ENCODE measurements at regions not wholly inside any gene's neighbourhood (a gene's known extent, or its start where the extent isn't known, plus 50 kb on each side); places are given as distances from the start of the nearest gene placed in this dataset.

DNA sequence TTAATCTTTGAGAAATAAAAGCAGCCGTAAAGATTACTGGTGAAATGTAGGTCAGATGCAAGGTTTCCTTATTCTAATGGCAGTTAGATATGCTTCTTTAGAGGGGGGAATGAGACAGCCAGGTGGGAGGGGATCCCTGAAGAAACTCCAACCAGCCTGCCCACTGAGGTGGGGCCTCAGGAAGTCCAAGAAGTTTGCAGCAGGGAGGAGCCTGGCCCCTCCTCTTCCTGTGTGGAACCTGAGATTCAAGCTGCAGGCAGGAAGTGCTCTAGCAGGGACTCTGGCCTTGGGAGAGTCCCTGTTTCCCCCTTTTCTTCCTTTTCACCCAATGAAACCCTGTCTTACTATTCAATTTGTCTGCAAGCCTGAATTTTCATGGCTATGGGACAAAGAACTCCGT lies 101.4 kb upstream of the SLITRK2 start:
- 73% methylated on average over 2 of the region's 2 CpGs for WGBS (ENCODE audit: low lambda C conversion rate)
- FAIRE-seq (no peak), DNase-seq (ENCODE audit: low spot score) (no peak), ATAC-seq (no peak)
- Histone ChIP-seq H3K4me1 (ENCODE audit: insufficient read depth, low read length) (no peaks in the 10 kb centered on the region), H3K9ac (ENCODE audit: insufficient read depth, low read depth, low read length) (no peak overlapping the region), H3K27me3 (ENCODE audit: control insufficient read depth in 1 of 2, insufficient read depth in 2 of 2, low read length in 2 of 2) (no peaks in the 10 kb centered on the region), H3K4me2 (ENCODE audit: low read depth, low read length) (no peak overlapping the region), H3K4me3 (replicated peaks in 1 of 3; ENCODE audit: insufficient read depth in 1 of 3, low read depth in 2 of 3, low read length in 3 of 3) (no peak overlapping the region), H4K20me1 (ENCODE audit: insufficient read depth, low read length) (no peaks in the 10 kb centered on the region), H2AFZ (ENCODE audit: low read length) (no peak overlapping the region), H3K79me2 (ENCODE audit: insufficient read depth, low read length) (no peaks in the 10 kb centered on the region), H3K27ac (ENCODE audit: extremely low read length, insufficient read depth, low read length) (no peak overlapping the region), H3K36me3 (replicated peaks in 1 of 2; ENCODE audit: control insufficient read depth in 1 of 2, insufficient read depth in 2 of 2, low read length in 2 of 2) (no peaks in the 10 kb centered on the region), H3K9me3 (ENCODE audit: low read length) (peaks cover 25% of the 10 kb centered on the region)
- in situ Hi-C loops (cut with HindIII; ENCODE audit: extremely low pct_ligation_motif_present, low pct_unique_long_range_greater_than_20kb) = no loop called here
- ChIA-PET CTCF (ENCODE audit: low intra/inter-chr PET ratio, low total read pairs) (no interaction called here), POLR2A (no interaction called here)
- intact Hi-C loops (cut with micrococcal nuclease; ENCODE audit: unreplicated experiment) = no loop called here
- no TSS peak for BruUV-seq (replicated peaks)
- TF ChIP-seq ZNF83 (CRISPR knock-in tag; IDR thresholded peaks at IDR 0.05; ENCODE audit: borderline replicate concordance) (no peak), SIN3A (IDR thresholded peaks at IDR 0.05; ENCODE audit: borderline replicate concordance, low read depth, low read length) (no peak), GABPA (IDR thresholded peaks at IDR 0.05; ENCODE audit: low read depth, low read length) (no peak), GABPA (CRISPR knock-in tag; IDR thresholded peaks at IDR 0.05; ENCODE audit: low read depth) (no peak), ZBTB7B (CRISPR knock-in tag; IDR thresholded peaks at IDR 0.05) (no peak), WIZ (CRISPR knock-in tag; IDR thresholded peaks at IDR 0.05) (no peak)
- TF ChIP-seq, protein P1, sequence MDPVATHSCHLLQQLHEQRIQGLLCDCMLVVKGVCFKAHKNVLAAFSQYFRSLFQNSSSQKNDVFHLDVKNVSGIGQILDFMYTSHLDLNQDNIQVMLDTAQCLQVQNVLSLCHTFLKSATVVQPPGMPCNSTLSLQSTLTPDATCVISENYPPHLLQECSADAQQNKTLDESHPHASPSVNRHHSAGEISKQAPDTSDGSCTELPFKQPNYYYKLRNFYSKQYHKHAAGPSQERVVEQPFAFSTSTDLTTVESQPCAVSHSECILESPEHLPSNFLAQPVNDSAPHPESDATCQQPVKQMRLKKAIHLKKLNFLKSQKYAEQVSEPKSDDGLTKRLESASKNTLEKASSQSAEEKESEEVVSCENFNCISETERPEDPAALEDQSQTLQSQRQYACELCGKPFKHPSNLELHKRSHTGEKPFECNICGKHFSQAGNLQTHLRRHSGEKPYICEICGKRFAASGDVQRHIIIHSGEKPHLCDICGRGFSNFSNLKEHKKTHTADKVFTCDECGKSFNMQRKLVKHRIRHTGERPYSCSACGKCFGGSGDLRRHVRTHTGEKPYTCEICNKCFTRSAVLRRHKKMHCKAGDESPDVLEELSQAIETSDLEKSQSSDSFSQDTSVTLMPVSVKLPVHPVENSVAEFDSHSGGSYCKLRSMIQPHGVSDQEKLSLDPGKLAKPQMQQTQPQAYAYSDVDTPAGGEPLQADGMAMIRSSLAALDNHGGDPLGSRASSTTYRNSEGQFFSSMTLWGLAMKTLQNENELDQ (CRISPR knock-in tag; IDR thresholded peaks at IDR 0.05; ENCODE audit: borderline replicate concordance) = no peak
- TF ChIP-seq, protein P2, sequence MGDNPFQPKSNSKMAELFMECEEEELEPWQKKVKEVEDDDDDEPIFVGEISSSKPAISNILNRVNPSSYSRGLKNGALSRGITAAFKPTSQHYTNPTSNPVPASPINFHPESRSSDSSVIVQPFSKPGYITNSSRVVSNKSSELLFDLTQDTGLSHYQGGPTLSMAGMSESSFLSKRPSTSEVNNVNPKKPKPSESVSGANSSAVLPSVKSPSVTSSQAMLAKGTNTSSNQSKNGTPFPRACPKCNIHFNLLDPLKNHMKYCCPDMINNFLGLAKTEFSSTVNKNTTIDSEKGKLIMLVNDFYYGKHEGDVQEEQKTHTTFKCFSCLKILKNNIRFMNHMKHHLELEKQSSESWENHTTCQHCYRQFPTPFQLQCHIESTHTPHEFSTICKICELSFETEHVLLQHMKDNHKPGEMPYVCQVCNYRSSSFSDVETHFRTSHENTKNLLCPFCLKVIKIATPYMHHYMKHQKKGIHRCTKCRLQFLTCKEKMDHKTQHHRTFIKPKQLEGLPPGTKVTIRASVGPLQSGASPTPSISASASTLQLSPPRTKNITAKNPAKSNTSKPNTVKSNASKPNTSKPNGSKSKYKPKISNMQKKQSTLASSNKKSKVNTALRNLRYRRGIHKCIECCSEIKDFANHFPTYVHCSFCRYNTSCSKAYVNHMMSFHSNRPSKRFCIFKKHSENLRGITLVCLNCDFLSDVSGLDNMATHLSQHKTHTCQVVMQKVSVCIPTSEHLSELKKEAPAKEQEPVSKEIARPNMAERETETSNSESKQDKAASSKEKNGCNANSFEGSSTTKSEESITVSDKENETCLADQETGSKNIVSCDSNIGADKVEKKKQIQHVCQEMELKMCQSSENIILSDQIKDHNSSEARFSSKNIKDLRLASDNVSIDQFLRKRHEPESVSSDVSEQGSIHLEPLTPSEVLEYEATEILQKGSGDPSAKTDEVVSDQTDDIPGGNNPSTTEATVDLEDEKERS (CRISPR knock-in tag; IDR thresholded peaks at IDR 0.05) = no peak

Measured in HepG2 (cell line).